CD4-positive, alpha-beta T cell treated with Interleukin-12 subunit alpha and Interleukin-12 subunit beta, for 1 hour (primary cell): ENCODE measurements at regions not wholly inside any gene's neighbourhood (a gene's known extent, or its start where the extent isn't known, plus 50 kb on each side); places are given as distances from the start of the nearest gene placed in this dataset.
"Not testable (repeated sequence)": the region's sequence is repeated elsewhere in the genome, so short reads cannot be mapped to it uniquely, and the experiment has no call there.

Experiments
- DNase-seq: peaks from one replicate; pipeline ENCODE4 v3.0.0-alpha.2; 2020

GRCh38 chr3:21237638-21238037 lies 513.4 kb downstream of the ZNF385D start:
- DNase-seq: no peak

GRCh38 chr3:21235491-21235890 lies 515.5 kb downstream of the ZNF385D start:
- DNase-seq: no peak

DNA sequence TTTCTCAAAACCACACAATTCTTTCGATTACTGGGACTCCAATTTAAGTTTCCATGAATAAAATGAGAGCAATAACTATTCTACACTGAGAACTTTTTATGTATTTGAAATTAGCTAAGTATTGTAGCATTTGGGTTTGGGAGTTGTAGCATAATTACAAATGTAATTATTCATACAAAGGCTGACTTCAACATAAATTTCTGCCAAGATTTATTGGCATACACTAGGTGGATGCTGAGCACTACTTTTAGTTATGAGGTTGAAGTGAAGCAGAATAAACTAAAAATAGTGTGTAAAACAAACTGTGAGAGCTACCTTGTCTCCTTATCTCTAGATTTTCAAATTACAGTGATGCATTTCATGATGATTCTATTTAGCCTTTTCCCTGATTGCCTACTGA lies 516.1 kb downstream of the ZNF385D start:
- no peak for DNase-seq

GRCh38 chr3:21229426-21230135 lies 521.4 kb downstream of the ZNF385D start:
- DNase-seq: no peak

DNA sequence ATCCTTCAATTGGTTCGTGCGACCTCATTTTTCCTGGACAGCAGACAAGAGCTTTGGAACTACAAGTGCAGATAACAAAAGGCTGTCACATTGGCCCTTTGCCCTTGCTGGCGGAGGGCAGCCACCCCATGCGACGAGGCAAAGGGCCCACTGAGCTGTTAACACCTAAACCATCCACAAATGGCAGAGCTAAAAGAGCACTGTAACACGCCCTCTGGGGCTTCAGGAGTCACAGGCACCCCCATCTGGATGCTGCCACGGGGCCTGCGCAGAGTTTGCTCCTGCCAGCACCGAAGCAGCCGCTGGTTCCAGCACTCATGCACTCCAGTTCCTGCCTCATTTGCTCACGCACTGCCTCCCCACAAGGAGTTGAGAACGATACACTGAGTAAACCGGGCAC lies 524.9 kb downstream of the ZNF385D start:
- DNase-seq: no peak

GRCh38 chr3:21220944-21221343 lies 530.1 kb downstream of the ZNF385D start:
- no peak for DNase-seq

DNA sequence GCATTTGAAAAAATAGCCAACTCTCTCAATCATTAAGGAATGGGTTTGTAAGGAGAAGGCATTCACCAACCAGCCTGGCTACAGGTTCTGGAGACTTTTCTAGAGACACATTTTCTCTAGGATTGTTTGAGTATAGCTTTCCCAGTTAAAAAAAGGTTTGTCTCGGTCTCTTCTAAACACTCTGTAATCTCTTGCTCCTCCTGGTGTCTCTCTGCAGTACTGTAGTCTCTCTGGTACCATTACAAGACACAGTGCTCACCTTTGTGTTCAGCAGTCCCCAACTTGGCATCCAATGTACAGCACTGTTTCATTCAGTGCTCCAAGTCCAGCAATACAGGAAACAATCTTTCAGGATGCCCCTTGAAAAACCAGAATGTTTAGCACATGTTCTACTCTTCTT lies 534.4 kb downstream of the ZNF385D start:
- no peak for DNase-seq

GRCh38 chr3:21204122-21204521 lies 546.9 kb downstream of the ZNF385D start:
- DNase-seq: not testable (repeated sequence)

GRCh38 chr3:21195203-21195602 lies 555.8 kb downstream of the ZNF385D start:
- DNase-seq: no peak

DNA sequence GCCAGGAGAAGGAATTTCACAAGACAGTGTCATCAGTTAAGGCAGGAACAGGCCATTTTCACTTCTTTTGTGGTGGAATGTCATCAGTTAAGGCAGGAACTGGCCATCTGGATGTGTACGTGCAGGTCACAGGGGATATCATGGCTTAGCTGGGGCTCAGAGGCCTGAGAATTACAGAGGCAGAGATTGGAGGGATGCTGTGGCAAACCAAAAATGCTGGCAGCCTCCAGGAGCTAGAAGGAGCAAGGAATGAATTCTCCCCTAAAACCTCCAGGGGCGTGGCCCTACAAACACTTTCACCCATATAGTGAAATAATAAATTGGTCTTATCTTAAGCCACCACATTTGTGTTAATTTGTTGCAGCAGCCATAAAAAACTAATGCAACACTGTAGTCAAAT lies 557.0 kb downstream of the ZNF385D start:
- not testable (repeated sequence) for DNase-seq

DNA sequence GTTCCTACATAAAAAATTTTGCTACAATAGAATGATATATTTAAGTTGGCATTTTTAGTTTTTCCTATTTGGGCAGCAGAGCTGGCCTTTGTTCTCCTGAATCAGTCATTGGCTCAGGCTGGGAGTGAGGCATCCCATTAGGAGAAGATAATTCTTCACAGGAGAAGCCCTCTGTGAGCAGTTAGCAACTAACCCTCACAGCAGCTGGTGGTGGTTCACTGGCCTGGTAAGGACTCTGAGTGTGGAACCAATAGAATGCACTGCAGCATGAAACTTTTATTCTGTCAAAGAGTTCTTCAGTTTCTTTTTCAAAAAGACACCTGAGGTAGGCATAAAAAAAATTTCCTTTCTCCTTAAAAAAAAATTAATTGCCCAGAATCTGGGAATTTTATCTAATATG lies 562.6 kb downstream of the ZNF385D start:
- no peak for DNase-seq

GRCh38 chr3:21185816-21186314 lies 565.1 kb downstream of the ZNF385D start:
- DNase-seq: no peak

DNA sequence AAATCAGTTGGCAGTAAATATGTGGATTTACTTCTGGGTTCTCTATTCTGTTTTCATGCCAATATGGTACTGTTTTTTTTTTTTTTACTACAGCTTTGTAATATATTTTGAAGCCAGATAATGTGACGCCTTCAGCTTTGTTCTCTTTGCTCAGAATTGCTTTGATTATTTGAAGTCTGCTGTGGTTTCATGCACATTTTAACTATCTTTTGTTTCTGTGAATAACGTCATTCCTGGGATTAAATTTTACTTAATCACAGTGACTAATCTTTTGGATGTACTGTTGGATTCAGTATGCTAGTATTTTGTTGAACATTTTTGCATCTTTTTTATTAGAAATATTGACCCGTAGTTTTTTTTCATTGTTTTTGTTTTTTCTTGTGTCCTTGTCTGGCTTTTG lies 576.5 kb downstream of the ZNF385D start:
- no peak for DNase-seq

- no peak for DNase-seq
Observed at GRCh38 chr3:21170964-21171363, 580.0 kb downstream of the ZNF385D start.

DNA sequence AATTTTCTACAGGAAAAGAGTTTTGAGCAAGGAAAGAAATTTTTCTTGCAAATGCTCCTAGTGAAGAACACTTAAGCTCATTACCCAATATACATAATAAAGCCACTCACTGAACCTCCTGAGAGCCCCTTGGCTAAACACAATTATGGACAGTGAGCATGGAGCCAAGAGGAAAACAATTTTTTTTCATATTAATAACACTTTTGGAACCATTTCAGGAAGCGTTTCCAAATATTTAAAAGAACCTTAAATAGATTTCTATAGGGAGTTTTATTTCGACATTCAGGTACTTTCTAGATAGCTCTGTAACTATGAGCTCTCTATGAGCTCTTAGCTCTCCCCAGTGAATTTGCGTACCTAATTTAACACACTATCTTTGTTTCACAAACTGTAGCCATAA lies 581.1 kb downstream of the ZNF385D start:
- DNase-seq: no peak

- no peak for DNase-seq
Observed at GRCh38 chr3:21168471-21168870, 582.5 kb downstream of the ZNF385D start.

DNA sequence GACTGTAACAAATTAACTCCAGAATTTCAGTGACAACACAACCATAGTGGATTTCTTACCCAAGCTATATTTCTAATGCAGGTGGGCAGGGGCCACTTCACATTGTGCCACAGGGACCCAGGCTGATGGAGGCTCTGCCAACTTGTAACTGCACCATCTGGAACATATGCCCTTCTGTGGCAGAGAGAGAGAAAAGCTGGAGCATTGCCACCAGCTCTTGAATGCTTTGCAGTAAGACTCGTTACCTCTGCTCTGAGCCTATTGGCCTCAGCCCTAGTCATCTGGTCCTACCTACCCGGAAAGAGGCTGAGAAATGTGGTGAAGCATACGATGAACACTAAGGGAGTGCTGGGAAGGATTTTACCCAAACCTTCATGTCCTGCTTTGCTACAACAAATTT lies 587.1 kb downstream of the ZNF385D start:
- DNase-seq: no peak

GRCh38 chr3:21159543-21159906 lies 591.5 kb downstream of the ZNF385D start:
- no peak for DNase-seq

DNA sequence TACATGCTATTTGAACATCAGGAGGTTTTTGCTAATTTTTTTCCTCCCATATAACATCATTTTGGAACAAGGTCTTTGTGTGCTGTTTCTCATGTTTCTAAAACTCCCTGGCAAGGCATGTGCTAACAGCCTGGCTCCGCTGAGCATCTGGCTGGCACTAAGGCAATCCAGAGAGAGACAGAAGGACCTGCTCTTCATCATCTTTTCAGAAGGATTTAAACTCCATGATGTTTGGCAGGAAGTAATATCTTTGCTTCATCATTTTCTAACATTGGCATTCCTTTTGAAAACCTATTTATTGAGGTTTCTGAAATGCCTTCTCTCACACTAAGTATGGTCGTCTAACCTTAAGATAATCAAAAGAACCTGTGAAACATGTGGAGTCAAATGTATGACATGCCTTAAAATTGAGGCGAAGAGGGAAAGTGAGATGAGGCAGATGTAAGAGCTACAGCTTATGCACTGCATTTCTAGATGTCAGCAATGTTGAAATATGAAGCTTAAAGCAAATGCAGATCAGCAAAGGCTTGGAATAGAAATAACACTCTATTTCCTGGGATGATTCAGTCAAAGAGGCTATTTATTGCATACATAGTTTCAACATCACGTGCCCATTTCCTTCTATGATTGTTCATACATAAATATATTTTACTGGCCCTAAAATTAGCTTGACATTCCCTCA lies 592.0 kb downstream of the ZNF385D start:
- DNase-seq: no peak

DNA sequence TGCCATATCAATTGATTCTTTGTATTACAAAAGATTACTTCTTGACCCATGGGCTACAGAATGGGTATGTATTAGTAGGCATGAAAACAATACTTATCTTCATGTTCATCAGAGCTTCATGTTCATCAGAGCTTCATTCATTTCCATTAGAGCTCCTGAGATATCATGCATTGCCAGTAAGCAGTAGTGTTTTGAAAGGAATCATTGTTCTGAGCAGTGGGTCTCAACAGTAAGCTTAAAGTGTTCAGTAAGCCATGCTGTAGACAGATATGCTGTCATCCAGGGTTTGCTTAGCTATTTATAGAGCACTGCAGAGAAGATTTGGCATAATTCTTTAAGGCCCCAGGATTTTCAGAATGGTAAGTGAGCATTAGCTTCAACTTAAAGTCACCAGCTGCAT lies 596.1 kb downstream of the ZNF385D start:
- DNase-seq: no peak

DNA sequence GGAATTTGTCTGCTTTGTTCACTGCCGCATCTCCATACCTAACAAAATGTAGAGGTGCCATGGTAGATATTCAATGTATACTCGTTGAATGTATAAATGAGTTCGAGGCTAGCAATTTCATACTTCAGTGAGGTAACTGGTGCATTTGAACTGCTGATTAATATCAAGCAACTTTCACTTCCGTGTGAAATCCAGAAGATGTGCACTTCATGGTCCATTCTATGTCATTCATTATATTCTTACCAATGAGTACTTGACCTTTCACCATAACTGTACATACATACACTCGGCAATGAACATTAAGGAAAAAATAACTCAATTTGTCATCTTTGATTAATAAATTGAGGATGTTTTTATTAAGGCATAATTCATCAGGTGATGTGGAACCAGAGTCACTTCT lies 598.5 kb downstream of the ZNF385D start:
- DNase-seq: no peak

GRCh38 chr3:21142949-21143348 lies 608.1 kb downstream of the ZNF385D start:
- DNase-seq: no peak

DNA sequence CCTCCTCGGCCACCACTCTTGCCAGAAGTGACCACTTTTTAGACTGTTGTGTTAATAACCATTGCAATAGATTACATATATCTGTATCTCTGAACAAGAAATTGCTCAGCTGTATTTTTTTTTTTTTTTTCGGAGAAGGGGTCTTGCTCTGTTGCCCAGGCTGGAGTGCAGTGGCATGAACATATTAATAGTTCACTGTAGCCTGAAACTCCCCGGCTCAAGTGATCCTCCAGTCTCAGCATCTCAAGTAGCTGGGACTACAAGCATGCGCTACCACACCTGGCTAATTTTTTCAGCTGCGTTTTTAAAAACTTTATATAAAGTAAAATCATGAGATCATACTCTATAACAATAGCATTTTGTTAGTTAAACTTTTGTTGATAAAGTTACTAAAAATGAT lies 609.0 kb downstream of the ZNF385D start:
- no peak for DNase-seq

DNA sequence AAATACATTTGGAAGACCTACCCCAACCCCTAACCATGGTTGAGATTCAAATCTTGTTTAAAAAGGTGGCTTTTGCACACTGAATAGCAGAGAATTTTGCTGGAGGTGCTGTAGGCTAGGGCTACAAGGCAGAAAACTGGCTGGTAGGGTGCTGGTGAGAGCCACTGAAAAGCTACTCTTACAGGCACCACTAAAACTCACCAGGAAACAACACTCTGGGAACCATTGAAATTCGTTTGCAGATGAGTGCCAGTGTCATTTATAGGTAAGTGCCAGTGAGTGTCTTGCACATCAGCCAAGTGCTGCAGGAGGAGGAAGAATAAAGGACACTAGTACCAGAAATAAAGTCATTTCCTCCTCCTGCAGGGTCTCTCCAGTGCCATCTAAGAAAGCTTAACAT lies 610.2 kb downstream of the ZNF385D start:
- no peak for DNase-seq

- DNase-seq: no peak
Observed at GRCh38 chr3:21138085-21138484, 612.9 kb downstream of the ZNF385D start.
